GM19324 (cell line): ENCODE measurements at regions not wholly inside any gene's neighbourhood (a gene's known extent, or its start where the extent isn't known, plus 50 kb on each side); places are given as distances from the start of the nearest gene placed in this dataset.
"Not testable (repeated sequence)": the region's sequence is repeated elsewhere in the genome, so short reads cannot be mapped to it uniquely, and the experiment has no call there.

Experiments
- ATAC-seq: cut with Tn5 transposase; IDR thresholded peaks from one replicate; pipeline ENCODE4 v1.9.1; 2021; ENCODE audit warnings: mild to moderate bottlenecking, moderate library complexity; ENCODE audit not compliant: unreplicated experiment, low FRiP score

DNA sequence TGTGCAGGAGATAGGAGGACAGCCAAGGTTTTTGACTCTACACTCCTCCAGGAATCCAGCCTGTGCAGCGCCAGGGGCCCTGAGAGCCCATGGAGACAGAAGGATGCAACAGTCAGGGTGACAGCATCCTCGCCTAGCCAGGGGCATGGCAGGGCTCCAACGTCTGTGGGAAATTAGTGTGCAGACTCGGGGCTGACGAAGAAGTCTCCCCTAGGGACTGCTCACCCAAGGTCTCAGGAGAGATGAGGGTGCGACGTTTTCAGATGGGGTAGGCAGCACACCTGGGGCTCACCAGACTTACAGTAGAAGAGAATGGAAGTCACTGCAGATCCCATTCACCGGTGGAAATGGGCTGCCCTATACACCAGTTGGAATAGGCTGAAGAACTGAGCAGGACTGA, 241.7 kb downstream of the SETD4 start:
- ATAC-seq: no peak

DNA sequence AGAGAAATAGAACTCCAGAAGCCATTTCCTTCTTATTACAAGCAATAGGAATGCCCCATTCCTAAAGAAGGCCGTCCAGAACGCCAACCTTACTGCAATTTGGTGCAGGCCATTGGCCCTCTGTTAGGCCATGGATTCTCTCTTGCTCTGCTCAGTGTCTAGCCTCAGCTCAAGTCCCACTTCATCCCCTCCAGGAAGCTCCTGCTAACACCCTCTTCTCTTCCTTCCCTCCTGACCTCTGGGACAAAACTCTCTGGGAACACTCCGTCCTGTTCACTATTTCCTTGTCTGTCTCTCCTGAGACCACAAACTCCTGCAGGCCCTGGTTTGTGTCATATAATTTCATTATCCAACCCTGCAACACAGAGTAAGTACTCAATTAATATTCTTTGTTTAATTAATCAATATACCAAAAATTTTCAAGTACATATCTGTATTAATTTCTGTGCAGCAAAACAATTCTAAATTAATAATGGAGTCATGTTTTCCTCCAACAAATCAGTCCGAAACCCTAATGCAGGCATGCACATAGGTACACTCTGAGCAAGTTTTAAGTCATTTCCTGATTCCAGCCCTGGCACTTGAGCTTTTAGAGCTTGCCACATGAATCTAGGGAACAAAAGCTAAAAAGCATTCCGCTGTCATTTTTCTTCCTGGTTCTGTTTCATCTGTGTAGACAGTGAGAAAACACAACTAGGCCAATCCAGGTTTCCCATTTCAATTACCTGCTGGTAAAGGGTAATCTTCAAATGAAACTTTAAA, 245.3 kb downstream of the SETD4 start:
- no peak for ATAC-seq

DNA sequence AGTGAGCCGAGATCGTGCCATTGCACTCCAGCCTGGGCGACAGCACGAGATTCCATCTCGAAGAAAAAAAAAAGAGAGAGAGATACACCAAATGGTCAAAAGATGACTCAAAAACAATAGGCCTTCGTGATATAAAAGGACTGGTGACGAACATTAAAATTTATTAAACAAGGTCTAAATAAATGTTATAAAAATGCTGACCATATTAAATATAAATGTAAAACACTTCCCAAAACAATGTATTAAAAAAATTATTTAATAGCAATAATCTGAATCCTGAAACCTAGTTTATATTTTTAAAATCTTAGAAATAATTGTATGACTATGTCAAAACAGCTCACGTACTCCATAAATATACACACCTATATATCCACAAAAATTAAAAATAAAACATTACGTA, 247.6 kb downstream of the SETD4 start:
- ATAC-seq: no peak

DNA sequence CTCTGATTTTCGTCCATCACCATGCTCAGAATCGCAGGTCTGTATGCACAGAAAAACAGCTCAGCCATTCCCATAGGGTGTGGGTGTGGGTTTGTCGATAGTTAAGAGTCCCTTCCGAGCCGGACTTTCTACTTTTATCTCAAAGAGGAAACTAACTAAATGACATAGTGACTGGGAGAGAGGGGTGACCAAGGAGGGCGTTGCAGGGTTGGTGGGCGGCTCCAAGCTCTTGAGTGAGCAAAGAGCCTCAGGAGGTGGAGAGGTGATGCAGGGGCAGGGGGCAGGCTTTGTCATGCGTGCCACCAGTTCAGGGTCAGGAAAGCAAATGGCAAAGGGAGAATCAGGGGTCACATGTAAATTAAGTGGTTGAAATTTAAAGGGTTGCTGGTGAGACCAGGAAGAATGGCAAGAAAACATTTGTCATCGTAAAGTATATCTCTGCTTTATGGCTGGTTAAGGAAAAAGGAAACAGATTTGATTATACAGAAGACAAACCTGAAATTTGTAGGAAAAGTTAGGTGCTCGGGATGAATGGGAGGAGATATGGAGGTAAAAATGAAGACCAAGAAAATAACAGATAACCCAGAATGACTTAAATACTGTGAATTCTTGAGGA, 249.0 kb downstream of the SETD4 start:
- no peak for ATAC-seq

DNA sequence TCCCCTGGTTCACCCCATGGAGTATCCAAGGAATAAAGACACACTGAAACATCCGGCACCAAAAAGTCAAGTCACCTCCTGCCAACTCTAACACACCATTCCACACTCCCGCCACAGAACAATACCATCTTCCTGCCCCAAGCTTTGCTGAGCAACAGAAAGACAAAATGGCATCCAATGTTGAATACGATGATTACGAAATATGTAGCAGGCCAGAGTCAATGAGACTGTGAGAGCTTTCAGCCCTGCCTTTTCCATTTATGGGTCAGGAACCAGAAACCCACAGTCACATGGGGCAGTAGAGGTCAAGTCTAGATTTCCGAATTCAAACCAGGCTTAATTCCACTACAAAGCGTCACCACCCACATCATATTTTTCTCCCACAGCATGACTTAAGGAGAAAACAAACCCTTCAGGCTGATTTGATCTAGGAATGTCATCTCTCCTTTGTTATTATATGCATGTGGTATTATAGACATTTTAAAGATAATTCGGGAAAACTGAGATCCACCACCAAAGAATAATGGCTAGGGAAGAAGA, 249.8 kb downstream of the SETD4 start:
- ATAC-seq: no peak

DNA sequence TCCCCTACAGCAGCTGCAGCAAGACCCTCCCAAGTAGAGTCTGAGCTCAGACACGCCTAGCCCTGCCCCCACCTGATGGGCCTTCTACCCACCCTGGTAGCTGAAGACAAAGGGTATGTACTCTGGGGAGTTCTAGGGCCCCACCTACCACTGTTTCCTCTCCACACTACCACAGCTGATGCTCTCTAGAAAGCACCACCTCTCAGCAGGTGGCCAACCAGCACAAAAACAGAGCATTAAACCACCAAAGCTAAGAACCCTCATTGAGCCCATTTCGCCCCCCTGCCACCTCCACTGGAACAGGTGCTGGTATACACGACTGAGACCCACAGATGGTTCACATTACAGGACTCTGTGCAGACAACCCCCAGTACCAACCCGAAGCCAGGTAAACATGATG, 258.9 kb downstream of the SETD4 start:
- no peak for ATAC-seq

DNA sequence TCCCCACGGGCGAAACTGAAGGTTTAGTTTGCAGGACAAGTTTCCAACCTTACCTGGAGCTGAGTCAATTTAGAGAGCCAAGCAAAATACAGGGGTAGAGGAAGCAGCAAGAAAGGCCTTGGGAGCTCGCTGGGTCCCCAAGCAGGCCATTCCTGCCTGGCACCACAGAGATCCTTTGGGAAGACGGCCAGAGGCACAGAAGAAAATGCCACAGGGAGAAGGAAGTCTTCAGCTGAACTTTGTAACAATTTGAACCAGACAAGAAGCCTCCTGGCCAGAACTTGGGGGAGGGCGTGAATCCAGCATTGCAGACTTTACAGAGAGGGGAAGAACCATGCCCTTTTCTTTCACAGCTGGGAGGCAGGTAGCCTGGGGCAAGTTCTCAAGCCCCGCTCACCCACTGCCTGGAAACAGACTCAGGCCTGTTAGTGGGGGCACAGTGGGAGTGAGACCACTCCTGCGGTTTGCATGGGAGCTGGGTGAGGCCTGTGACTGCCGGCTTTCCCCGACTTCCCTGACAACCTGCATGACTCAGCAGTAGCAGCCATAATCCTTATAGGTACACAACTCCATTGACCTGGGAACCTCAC, 259.4 kb downstream of the SETD4 start:
- not testable (repeated sequence) for ATAC-seq

DNA sequence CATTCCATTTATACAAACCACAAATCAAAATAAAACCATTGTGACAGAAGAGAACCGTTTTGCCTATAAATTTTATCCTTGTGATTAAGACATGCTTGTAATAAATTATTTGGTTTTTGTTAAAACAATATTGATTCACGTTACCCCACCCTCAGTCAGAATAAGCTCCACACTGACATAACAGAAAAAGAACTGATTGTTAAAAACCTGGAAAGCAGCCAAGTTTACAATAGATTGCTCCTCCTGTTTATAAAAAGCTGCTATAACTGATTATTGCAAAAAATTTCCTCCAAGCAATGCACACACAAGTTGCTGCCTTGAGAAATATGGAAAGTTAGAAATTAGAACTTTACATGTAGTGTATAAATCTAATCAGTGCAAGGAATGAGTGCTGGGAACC, 263.5 kb downstream of the SETD4 start:
- no peak for ATAC-seq

DNA sequence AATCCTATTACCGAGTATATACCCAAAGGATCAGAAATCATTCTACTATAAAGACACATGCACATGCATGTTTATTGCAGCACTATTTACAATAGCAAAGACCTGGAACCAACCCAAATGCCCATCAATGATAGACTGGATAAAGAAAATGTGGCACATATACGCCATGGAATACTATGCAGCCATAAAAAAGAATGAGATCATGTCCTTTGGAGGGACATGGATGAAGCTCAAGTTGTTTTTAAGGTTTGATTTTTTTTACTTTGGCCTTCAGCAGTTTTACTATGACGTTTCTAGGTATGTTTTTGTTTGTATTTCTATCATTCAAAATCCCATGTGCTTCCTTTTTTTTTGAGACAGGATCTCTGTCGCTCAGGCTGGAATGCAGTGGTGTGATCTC, 265.8 kb downstream of the SETD4 start:
- not testable (repeated sequence) for ATAC-seq

DNA sequence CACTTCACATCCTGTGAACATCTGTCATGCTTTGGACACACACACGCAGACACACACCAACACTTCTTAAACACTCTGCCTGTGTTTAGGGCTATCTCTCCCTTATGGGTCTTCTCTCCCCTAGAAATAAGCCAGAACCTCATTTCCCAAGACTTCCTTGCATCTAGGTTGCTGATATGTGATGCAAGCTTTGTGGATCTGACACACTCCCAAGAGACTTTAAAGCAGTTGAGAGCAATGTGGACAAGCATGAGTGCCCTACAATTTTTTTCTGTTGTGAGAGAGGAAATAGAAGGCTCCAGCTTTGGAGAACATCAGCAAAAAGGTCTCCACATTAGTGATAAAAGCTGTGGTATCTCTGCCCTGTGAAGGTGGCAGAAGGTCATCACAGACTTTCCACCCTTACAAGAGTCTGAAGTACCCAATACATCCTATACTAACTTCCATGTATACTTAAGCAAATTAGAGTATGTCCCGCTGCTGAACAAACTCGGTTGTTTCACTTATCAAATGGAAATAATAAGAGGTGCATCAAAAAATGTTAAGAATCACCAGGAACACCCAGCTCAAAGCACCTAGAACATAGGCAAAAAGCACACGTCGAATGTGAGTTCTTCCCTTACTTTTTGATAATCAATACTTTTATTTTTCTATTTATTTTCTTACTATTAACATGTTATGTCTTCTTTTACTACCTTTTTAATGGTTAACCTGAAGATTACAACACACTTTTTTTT, 267.6 kb downstream of the SETD4 start:
- no peak for ATAC-seq

DNA sequence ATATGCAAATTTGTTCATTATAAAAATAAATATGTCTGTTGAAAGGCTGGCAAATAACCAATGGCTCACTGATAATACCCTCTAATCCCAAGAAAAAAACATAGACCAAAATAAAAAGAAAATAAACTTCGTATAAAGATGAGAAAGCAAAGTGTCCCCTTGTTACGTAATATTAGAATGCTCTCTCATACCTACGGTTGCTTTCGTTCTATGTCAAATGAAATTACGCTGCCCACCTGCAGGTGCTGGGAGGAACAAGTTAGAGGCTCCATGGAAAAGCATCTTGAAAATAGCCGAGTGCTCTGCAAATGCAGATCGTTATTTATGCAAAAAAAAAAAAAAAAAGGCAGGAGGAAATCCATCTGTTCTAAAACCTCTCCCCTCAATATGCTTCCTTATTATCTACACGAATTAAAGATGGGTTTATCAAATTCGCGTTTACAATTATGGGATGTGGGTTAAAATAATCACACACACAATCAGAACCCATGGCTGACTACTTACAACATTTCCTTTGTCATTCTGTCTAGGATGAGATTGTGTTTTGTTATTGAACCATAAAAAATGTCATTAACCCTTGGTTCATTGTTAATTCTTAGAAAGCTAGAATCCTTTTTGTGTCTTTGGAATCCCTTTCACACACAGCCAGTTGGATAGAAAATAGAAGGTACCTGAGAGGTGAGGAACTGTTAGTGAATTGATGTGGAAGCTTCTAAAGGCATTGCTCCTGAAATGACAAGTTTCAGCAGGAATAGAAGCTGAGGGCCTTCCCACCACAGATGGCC, 268.6 kb downstream of the SETD4 start:
- no peak for ATAC-seq

DNA sequence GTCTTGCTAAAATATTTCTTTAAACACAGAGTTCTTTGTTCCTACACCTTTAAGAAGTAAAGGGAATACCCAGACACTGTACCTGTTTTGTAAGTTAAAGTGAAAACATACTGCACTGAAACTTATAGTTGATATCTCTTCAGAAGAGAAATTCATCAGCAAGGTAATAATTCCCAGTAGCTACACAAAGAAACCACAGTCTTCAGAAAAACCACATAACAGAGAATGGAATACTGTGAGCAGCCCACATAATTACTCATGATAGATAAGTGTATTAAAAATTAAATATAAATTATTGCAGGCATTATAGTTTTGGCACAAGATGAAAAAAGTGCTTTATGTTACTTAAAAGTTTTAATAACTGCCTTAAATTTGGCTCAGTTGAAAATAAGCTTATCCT, 276.6 kb downstream of the SETD4 start:
- ATAC-seq: no peak

DNA sequence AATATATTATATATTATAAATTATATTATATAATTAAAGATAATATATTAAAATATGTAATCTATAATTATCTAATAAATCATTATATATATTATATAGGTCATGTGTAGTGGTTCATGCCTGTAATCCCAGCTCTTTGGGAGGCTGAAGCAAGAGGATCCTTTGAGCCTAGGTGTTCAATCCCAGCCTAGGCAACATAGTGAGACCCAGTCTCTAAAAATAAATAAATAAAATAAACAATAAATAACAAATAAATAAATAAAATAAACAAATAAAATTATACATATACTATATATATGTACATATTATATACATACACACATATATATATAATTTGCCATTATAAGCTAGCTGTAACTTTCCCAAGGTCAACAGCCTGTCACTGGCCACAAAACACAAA, 277.7 kb downstream of the SETD4 start:
- no peak for ATAC-seq

DNA sequence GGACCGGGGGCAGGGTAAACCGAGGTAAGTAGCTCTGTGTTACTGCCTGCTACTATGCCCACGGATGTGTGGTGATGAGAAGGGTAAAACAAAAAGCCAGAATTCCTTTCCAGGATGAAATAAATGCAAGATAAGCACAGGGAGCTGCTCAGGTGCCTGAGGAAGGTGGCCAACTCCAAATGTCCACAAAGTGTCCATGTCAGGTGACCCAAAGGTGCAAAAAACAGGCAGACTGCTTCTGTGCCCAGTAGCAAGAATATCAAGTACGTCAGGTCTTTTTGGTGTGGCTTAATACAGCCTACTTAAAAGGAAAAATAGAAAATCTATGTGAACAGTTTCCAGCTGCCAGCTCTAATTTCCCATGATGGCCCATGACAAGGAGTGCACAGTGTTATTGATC, 279.3 kb downstream of the SETD4 start:
- no peak for ATAC-seq

DNA sequence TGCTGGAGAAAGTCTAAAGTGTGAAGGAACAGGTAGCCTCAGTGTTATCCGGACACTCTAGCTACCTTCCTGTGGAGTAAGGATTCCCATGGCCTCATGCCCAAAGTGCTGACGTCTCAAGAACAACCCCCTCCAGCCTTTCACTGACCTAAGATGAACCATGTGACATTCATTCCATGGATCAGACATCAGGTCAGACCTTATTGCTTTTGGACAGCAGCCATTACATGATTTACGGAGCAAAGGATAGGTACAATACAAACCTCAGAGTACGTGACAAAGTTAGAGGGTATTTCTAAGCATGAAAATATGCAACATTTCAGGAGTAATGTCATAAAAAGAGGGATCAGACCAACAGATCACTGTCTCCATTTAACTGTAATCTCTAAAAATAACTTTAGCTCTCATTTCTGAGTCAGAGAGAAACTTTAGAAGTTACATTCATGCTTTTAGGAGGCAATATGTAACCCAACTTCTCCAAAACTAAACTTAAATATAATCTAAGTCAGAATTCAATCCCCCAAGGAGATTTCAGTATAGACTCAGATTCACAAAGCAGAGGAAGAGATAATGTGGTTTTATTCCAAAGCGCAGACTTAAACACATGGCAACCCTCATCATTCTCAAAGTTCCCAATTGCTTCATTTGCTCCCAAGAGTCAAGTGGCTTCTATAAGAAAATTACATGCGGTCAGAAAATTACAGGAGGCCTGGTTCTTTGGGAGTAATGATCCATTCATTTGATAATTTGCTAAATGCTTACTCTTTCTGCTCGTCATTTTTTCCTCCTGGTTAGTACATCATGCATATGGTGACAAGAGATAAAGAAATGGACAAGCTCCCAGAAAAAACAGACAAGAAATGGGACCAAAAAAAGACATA, 280.4 kb downstream of the SETD4 start:
- ATAC-seq: no peak

DNA sequence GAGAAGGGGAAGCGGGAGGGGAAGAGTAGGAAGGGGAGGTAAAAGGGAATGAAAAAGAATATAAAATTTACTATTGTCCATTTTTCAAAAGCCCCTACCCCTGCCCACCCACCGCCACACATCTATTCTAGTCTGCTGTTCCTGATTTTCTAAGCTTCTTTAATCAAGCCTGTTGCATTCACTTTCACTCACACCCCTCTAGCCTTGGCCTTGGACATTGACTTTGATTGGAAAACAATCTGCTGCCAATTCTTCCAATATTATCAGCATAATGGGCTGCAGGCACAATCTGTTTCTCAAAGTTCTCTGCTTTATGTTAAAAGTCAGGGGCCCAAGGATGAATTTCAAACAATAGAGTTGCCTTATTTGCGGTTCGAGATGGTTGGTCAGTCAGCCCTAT, 281.2 kb downstream of the SETD4 start:
- no peak for ATAC-seq

DNA sequence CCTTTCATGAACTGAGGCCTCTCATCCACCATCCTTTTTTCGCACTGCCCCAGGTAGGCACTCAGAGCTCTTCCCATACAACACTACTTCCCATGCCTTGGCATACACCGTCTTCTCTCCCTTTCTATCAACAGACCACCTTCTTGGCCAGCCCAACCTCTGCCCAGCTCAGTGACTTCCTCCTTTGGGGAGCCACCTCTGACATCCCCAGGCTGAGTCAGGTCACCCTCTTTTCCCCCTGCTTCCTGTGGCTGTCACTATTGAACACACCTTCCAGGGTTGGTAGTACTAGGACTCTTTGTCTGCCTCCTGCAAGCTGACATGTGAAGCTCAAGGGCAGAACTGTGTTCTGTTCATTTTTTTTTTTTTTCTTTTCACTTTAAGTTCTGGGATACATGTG, 283.2 kb downstream of the SETD4 start:
- no peak for ATAC-seq

DNA sequence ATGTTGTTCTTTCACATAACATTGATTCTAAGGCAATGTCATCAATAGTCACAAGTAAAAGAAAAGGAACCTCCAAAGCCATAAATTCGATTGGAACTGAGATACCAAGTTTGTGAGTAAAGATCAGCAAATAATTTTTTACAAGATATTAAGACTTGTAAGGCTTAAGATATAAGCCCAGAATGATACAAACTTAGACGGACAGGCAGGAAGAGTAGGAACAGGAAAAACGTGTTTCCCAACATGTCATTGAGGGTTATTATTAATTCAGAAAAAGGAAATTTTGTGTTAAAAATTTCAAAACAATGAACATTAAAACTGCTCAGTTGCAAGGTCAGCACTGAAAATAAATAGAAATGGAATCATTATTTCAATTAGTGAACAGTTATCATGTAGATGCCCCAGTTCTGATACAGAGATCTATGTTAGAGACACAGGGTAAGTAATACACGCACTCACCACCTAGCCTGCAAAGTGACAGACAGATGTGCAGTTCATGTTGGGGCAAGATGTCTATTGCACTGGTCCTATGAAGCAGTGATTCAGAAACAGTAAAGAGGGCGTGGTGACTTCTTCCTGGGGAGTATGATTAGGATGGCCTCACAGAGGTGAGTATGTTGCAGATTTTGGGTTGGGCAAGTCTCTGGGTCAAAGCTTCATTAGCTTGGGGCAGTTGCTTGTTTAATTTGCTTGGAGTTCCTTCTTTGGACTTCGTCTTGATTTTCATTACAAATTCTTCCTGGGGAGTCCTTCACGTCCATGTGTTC, 284.4 kb downstream of the SETD4 start:
- ATAC-seq: no peak
